ENCODE measurements at regions not wholly inside any gene's neighbourhood (a gene's known extent, or its start where the extent isn't known, plus 50 kb on each side); places are given as distances from the start of the nearest gene placed in this dataset.
"Not testable (repeated sequence)": the region's sequence is repeated elsewhere in the genome, so short reads cannot be mapped to it uniquely, and the experiment has no call there.

DNA sequence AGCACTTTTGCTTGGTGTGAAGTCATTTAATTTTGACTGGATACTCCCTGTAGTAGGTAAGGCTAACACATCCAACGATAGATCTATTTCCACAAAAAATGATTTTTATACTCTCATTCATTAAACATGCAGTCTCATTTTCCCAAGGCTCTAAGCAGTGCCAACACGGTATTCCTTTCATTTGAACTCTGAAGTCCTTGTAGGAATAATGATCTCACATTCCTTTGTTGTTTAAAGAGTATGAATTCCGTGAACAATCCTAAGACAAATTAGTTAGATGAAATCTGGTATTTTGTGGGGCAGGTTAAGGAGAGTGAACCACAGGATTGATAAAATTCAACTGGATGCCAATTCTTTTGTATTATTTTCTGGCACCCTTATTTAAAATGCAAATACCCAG is 66.6 kb downstream of the LACC1 start:
- DNase-seq (ENCODE audit: low read depth in 2 of 2), result no peak

DNA sequence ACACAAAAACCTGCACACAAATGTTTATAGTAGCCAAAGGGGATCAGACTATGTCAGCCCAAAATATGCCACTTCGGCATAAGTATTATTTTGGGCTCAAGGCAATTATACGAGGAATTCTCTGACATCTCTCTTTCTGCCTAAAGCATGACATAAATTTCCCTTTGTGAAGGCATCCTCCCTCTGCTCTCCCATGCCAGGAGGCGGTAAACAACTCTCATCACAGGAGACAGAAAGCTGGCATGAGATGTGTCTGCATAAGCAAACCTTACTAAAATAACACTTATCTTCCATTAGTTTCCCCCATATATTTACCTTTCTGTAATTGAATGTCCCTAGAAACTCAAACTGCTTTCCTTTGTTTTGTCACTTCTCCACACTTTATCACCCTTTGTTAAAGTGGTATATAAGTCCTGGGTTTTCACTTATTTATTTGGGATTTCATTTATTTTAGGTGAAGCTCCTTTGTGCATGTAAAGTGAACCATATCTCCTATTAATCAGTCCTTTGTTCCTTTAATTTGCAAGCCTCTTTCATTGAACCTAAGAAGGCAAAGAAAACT is 68.3 kb downstream of the LACC1 start:
- no peak for DNase-seq (ENCODE audit: low read depth in 2 of 2)

DNA sequence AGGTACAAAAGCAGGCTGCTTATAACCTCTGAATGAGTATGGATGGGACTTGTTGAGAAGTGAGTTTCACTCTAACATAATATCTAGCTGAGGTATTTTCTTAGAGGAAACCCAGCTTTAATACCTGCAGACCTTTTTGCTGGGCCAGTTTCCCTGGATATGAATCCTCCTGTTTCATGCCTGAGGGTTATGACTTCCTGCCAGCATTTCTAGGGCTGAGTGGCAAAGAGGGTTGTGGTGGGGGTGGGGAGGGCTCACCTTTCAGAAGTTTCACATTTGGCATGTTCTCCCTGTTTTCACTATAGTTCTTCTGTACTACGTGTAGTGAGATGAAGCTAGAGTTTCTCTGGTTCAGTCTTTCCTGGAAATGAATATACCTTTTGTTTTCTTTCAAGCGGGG is 73.7 kb downstream of the LACC1 start:
- DNase-seq (ENCODE audit: low read depth in 2 of 2), result no peak

DNA sequence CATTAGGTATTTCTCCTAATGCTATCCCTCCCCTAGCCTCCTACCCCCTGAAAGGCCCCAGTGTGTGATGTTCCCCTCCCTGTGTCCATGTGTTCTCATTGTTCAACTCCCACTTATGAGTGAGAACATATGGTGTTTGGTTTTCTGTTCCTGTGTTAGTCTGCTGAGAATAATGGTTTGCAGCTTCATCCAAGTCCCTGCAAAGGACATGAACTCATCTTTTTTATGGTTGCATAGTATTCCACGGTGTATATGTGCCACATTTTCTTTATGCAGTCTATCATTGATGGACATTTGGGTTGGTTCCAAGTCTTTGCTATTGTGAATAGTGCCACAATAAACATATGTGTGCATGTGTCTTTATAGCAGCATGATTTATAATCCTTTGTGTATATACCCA is 77.3 kb downstream of the LACC1 start:
- not testable (repeated sequence) for DNase-seq (ENCODE audit: low read depth in 2 of 2)

DNA sequence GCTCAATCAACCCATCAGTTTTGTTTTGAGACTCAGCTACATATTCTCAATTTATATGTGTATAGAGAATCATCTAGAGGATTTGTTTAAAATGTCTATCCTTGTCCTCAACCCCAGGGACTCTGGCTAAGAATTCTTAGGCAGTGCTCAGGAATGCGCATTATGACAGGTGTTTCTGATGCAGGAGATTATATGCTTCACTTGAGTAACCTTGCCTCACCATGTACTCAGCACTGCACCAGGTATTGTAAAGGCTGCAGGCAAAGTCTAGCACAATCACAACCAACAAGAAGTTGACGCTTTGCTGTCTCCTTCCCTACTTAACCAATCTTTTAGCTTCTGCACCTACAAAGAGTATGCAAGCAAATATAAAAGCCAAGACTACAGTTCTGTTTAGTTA is 79.6 kb downstream of the LACC1 start:
- DNase-seq (ENCODE audit: low read depth in 2 of 2), result no peak

DNA sequence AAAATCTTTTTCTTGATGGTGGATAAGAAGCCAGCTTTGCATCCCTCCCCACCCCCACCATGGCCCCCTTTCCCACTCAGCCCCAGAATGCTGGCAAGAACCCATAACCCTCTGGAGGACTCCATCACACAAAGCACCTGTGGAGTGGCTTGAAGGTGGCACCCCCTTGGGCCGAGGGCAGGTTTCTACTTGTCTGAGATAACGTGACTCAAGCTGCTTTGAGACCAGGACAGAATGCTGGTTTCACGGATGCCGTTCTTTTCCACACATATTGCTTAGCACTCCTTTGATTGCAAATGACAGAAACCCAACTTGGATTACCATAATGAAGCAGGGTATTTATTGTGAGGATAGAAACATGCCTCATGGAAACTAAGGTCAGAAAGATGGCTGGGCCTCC is 82.2 kb downstream of the LACC1 start:
- DNase-seq (ENCODE audit: low read depth in 2 of 2), result no peak

DNA sequence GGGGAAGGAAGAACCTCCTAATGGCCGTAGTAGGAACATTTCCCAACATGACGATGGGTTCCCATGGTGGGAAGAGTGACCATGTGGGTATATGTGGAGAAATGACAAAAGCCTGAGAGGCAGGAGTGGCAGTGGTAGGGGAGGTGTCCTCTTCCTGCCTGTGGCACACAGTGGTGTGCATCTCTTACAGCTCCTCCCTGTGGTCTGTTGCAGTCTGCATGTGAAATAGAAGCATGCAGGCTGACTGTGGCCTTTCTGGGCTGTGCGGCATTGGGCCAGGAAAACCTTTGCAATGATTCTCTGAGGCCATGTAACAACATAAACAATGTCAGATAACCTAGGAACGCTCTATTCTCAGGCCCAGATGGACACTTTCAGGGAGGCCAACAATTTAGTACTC is 84.0 kb downstream of the LACC1 start:
- DNase-seq (ENCODE audit: low read depth in 2 of 2), result no peak

DNA sequence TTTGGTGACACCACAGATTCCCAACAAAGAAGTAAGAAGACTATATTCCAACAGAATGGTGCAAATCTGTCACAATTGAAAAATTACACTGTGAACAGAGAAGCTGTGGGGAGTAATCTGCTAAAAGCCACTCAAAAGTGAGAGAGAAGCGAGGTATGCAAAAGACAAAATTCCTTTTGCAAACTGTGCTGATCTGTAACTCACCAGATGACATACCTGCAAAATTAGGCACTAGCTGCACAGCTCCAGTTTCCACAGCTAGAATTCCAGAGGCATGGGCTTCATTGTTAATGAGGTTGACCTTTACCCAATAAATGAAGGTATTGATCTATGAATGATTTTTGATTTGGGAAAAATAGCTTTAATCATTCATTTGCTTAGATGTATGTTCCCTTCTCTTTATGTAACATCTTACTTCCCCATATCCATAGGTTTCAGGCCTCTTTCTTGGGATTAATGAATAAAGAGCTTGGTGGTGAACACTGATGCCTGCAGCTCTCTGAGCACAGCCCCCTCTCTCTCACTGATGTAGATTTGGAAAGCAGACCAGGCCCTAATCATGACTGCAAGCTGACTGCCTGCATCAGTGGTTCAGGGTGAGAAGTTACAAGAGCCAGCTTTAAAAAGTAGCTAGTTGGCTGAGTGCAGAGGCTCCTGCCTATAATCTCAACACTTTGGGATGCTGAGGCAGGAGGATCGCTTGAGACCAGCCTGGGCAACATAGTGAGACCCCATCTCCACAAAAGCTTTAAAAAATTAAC is 85.2 kb downstream of the LACC1 start:
- DNase-seq (ENCODE audit: low read depth in 2 of 2), result no peak

DNA sequence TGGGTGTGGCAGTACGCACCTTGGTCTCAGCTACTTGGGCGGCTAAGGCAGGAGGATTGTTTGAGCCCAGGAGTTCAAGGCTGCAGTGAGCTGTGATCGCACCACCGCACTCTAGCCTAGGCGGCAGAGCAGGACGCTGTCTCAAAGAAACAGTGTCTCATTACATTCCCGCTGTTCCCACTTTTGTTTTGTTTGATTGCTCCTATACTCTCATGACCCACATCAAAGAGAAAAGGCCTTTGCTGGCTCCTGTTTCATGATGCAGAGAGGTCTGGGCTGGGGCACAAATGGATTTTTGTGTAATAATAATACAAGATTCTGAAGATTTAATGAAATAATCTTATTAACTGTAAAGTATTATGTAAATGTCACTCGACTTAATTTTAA is 85.7 kb downstream of the LACC1 start:
- DNase-seq (ENCODE audit: low read depth in 2 of 2), result no peak

DNA sequence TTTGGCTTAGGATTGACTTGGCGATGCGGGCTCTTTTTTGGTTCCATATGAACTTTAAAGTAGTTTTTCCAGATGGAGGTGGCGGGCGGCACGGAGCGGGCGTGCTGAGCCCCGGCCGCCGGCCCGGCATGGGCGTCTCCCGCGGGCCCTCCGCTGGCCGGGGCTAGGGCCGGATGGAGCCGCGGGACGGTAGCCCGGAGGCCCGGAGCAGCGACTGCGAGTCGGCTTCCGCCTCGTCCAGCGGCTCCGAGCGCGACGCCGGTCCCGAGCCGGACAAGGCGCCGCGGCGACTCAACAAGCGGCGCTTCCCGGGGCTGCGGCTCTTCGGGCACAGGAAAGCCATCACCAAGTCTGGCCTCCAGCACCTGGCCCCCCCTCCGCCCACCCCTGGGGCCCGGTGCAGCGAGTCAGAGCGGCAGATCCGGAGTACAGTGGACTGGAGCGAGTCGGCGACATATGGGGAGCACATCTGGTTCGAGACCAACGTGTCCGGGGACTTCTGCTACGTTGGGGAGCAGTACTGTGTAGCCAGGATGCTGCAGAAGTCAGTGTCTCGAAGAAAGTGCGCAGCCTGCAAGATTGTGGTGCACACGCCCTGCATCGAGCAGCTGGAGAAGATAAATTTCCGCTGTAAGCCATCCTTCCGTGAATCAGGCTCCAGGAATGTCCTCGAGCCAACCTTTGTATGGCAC is 88.7 kb downstream of the LACC1 start:
- DNase-seq (ENCODE audit: low read depth in 2 of 2), result not testable (repeated sequence)

DNA sequence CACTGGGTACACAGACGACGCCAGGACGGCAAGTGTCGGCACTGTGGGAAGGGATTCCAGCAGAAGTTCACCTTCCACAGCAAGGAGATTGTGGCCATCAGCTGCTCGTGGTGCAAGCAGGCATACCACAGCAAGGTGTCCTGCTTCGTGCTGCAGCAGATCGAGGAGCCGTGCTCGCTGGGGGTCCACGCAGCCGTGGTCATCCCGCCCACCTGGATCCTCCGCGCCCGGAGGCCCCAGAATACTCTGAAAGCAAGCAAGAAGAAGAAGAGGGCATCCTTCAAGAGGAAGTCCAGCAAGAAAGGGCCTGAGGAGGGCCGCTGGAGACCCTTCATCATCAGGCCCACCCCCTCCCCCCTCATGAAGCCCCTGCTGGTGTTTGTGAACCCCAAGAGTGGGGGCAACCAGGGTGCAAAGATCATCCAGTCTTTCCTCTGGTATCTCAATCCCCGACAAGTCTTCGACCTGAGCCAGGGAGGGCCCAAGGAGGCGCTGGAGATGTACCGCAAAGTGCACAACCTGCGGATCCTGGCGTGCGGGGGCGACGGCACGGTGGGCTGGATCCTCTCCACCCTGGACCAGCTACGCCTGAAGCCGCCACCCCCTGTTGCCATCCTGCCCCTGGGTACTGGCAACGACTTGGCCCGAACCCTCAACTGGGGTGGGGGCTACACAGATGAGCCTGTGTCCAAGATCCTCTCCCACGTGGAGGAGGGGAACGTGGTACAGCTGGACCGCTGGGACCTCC is 89.4 kb downstream of the LACC1 start:
- not testable (repeated sequence) for DNase-seq (ENCODE audit: low read depth in 2 of 2)

DNA sequence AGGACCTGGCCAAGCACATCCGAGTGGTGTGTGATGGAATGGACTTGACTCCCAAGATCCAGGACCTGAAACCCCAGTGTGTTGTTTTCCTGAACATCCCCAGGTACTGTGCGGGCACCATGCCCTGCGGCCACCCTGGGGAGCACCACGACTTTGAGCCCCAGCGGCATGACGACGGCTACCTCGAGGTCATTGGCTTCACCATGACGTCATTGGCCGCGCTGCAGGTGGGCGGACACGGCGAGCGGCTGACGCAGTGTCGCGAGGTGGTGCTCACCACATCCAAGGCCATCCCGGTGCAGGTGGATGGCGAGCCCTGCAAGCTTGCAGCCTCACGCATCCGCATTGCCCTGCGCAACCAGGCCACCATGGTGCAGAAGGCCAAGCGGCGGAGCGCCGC is 90.2 kb downstream of the LACC1 start:
- DNase-seq (ENCODE audit: low read depth in 2 of 2), result not testable (repeated sequence)

DNA sequence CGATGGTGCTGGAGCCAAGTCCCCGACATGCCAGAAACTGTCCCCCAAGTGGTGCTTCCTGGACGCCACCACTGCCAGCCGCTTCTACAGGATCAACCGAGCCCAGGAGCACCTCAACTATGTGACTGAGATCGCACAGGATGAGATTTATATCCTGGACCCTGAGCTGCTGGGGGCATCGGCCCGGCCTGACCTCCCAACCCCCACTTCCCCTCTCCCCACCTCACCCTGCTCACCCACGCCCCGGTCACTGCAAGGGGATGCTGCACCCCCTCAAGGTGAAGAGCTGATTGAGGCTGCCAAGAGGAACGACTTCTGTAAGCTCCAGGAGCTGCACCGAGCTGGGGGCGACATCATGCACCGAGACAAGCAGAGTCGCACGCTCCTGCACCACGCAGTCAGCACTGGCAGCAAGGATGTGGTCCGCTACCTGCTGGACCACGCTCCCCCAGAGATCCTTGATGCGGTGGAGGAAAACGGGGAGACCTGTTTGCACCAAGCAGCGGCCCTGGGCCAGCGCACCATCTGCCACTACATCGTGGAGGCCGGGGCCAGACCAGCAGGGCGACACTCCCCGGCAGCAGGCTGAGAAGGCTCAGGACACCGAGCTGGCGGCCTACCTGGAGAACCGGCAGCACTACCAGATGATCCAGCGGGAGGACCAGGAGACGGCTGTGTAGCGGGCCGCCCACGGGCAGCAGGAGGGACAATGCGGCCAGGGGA is 91.0 kb downstream of the LACC1 start:
- not testable (repeated sequence) for DNase-seq (ENCODE audit: low read depth in 2 of 2)

DNA sequence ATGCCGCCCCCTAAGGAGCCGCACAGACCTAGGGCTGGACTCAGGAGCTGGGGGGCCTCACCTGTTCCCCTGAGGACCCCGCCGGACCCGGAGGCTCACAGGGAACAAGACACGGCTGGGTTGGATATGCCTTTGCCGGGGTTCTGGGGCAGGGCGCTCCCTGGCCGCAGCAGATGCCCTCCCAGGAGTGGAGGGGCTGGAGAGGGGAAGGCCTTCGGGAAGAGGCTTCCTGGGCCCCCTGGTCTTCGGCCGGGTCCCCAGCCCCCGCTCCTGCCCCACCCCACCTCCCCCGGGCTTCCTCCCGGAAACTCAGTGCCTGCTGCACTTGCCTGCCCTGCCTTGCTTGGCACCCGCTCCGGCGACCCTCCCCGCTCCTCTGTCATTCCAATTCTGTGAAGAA is 91.6 kb downstream of the LACC1 start:
- DNase-seq (ENCODE audit: low read depth in 2 of 2), result not testable (repeated sequence)

DNA sequence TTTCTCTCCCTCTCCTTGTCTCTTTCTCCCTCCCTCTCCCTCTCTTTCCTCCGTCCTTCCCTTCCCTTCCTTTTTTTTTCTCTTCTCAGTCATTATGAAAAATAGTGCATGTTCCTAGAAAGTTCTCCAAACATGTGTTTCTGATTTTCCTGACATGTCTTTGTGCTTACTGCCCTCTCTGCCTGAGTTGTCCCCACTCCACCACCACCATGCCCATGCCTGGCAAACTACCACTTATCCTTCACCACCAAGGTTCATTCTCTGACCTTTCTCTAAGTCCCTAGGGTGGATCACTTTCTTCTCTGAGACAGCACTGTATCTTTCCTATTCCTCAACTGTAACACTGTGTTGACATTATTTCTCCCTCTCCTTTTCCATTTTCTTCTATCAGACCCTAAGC is 98.2 kb downstream of the LACC1 start:
- DNase-seq (ENCODE audit: low read depth in 2 of 2), result no peak

DNA sequence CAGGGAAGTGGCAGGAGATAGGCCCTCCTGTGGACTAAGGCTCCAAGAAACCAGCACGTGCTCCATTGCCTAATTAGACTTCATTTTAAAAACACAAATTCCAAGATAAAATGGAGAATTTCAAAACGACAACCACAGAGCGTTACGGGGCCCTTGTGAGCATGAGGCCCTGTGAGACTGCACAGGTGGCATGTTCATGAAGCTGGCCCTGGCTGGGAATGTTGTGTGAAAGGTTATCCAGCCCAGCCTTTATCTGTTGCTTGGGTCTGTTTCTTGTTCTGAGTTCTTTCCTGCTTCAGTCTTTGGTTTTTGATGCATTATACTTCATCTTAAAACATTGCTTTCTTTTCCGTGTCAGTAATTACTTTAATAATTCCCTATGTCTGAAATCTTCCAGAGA is 99.0 kb downstream of the LACC1 start:
- no peak for DNase-seq (ENCODE audit: low read depth in 2 of 2)

DNA sequence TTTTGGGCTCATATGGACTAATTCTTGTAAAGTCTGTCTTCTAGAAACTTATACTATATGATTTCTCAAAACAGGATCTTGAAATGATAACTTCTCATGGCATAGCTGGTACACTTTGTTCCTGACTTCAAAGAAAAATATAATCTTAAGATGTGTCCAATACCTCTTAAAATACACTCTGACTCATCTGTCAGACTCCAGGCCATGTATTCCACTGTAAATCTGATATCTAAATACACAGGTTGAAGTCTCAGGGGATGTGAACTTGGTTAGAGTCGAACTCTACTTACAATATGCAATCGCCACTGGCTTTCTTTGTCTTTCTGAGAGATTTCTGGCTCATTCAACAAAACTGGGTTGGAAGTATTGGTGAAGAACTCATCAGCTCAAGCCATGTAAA is 99.8 kb downstream of the LACC1 start:
- no peak for DNase-seq (ENCODE audit: low read depth in 2 of 2)

DNA sequence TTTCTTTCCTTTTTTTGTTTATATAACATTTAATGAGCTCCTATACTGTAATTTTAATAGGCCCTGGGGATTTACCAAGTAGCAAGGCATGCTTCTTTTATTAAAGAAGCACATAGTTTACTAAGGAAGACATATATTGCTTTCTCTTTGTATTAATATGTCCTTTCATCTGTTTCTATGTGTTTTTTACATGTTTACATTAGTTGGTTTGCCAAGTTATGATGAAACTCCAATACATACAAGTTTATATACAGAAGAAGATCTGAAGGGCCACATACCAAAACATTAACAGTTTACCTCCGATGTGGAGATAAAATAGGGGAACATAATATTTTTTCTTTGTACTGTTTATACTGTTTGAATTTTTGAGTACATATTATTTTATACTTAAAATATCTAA is 100.9 kb downstream of the LACC1 start:
- DNase-seq (ENCODE audit: low read depth in 2 of 2), result no peak

DNA sequence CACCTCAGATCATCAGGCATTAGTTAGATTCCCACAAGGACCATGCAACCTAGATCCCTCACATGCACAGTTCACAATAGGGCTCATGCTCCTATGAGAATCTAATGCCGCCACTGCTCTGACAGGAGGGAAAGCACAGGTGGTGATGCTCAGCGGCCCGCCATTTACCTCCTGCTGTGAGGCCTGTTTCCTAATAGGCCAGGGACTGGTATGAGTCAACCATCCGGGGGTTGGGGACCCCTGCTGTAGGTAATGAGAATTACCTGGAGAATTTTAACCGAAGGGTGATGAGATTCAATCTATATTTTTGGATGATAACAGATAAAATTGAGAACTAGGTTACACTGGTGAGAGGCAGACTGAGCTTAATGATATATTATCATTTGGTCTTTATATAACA is 101.4 kb downstream of the LACC1 start:
- DNase-seq (ENCODE audit: low read depth in 2 of 2), result no peak

DNA sequence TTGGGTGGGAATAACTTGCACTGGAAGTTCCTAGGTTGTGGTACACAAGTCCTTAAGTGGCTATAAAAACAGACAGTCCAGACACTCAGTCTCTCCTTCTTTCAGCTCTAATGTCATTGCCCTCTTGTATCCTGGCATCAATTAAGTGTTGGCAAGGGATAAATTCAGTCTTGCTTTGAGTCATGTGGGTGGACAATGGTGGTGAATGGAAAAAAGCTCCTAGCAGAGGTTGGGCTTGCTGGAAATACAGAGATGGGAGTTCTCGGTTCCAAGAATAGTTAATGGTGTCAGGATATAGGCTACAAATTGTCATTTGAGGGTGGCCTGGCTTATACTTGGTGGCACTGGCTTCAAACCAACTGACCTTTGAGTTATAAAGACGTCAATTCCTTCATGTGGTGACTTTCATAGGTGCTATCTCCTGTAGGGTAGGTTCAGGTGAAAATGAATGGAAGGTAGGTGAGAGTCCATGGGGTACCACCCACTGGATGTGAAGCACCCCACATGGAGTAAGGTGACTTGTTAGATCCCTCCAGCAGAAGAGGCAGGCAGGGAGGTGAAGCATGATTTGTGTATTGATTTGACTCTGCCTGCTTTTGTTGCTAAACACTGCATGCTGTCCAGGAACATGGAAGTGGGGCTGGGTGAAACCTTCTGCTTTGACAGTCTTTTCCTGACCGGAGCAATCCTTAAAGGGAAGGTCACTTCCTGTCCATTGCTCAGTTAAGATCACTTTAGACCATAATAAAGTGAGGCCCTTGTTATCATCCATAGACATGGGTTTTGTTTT is 102.0 kb downstream of the LACC1 start:
- no peak for DNase-seq (ENCODE audit: low read depth in 2 of 2)

DNA sequence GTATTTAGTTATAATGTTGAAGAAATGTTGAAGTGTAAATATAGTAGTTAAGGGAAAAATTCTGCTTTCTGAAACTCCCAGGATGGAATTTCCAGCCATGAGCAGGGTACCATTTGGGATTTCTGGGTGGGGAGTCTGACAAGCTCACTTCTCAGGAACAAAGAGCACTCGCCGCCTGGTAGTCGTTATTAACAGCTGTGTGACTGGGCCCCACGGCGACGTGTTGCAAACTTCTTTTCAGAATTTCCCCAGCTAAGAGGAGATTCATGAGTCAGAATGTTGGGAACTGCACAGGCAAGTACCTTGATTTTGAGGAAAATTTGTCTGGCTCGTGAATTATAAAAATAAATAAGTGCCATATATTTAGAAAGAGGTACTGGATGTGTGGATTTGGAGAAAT is 103.7 kb downstream of the LACC1 start:
- no peak for DNase-seq (ENCODE audit: low read depth in 2 of 2)

Data from activated CD4-positive, alpha-beta T cell treated with anti-CD3 and anti-CD28 coated beads for 24 hours (primary cell).